IMR-90 (cell line): ENCODE measurements at regions not wholly inside any gene's neighbourhood (a gene's known extent, or its start where the extent isn't known, plus 50 kb on each side); places are given as distances from the start of the nearest gene placed in this dataset.
A peak's percentile ranks its signal among the peaks of the same experiment; 100 is the strongest.

Experiments
- ATAC-seq: fragments of 200-7000 bp; cut with Tn5 transposase; 2 replicates; pipeline ENCODE4 v1.9.1; 2020; ENCODE audit warnings: low read depth, mild to moderate bottlenecking, moderate library complexity
- BruUV-seq: library from RNA; stranded (reverse); fragments of 400-500 nt; replicated peaks from 2 replicates; lab custom pipeline; 2021; lab: Mats Ljungman, UMichigan
- CTCF ChIA-PET: fragments of 300-600 bp; formaldehyde crosslinking; extraction: SDS; loops from one replicate; lab custom pipeline; 2021; ENCODE audit warnings: antibody characterized with exemption; lab: Yijun Ruan, JAX
- POLR2A ChIA-PET: fragments of 300-600 bp; sonication (Branson Sonifier 250); formaldehyde crosslinking; loops from one replicate; lab custom pipeline; 2022; ENCODE audit warnings: antibody characterized with exemption; ENCODE audit not compliant: unreplicated experiment; lab: Charles Lee
- DNase-seq: peaks from one replicate; pipeline ENCODE4 v3.0.0; 2013
- H2AFZ ChIP-seq: replicated peaks from 2 replicates; pipeline ENCODE3; 2013; ENCODE audit warnings: low read length, mild to moderate bottlenecking; ENCODE audit not compliant: poor library complexity
- H2AK5ac ChIP-seq: 2 replicates; pipeline ENCODE4 v1.6.1; 2013; ENCODE audit warnings: low read depth, low read length, inconsistent platforms
- H2AK9ac ChIP-seq: replicated peaks from 2 replicates; pipeline ENCODE3; 2013; ENCODE audit warnings: mild to moderate bottlenecking, low read depth, low read length, moderate library complexity; ENCODE audit not compliant: poor library complexity
- H2BK120ac ChIP-seq: 2 replicates; pipeline ENCODE4 v1.6.1; 2013; ENCODE audit warnings: low read depth, low read length, inconsistent platforms
- H2BK15ac ChIP-seq: 3 replicates; pipeline ENCODE4 v1.6.1; 2013; ENCODE audit warnings: low read depth, low read length, inconsistent platforms
- H2BK20ac ChIP-seq: 2 replicates; pipeline ENCODE4 v1.6.1; 2013; ENCODE audit warnings: low read depth, mild to moderate bottlenecking, inconsistent platforms, low read length, moderate library complexity
- H2BK5ac ChIP-seq: 2 replicates; pipeline ENCODE4 v1.6.1; 2013; ENCODE audit warnings: mild to moderate bottlenecking, low read depth, low read length, inconsistent platforms; ENCODE audit not compliant: poor library complexity, severe bottlenecking
- H3K14ac ChIP-seq: replicated peaks from 2 replicates; pipeline ENCODE4 v1.6.1; 2013; ENCODE audit warnings: low read depth, low read length, inconsistent platforms
- H3K18ac ChIP-seq: 2 replicates; pipeline ENCODE4 v1.6.1; 2013; ENCODE audit warnings: low read depth, low read length, control low read depth
- H3K23ac ChIP-seq: 2 replicates; pipeline ENCODE4 v1.6.1; 2013; ENCODE audit warnings: low read depth, low read length, inconsistent platforms
- H3K27ac ChIP-seq: 2 replicates; pipeline ENCODE4 v1.5.1; 2013; ENCODE audit warnings: mild to moderate bottlenecking, control low read depth, low read length; ENCODE audit not compliant: insufficient read depth
- H3K27me3 ChIP-seq: 2 replicates; pipeline ENCODE4 v1.6.1; 2013; ENCODE audit warnings: low read length; ENCODE audit not compliant: control insufficient read depth, insufficient read depth
- H3K36me3 ChIP-seq: 2 replicates; pipeline ENCODE4 v1.6.1; 2013; ENCODE audit warnings: low read length, mixed read lengths; ENCODE audit not compliant: control insufficient read depth, insufficient read depth
- H3K4ac ChIP-seq: 2 replicates; pipeline ENCODE4 v1.6.1; 2013; ENCODE audit warnings: low read depth, low read length, inconsistent platforms
- H3K4me1 ChIP-seq: 2 replicates; pipeline ENCODE4 v1.6.1; 2013; ENCODE audit warnings: low read length, mixed read lengths; ENCODE audit not compliant: control insufficient read depth, insufficient read depth
- H3K4me2 ChIP-seq: 2 replicates; pipeline ENCODE4 v1.6.1; 2013; ENCODE audit warnings: low read depth, mild to moderate bottlenecking, control low read depth, low read length, moderate library complexity
- H3K4me3 ChIP-seq: 2 replicates; pipeline ENCODE4 v1.5.1; 2013; ENCODE audit warnings: low read depth, mild to moderate bottlenecking, control low read depth, low read length, moderate library complexity; ENCODE audit not compliant: insufficient read depth
- H3K56ac ChIP-seq: 2 replicates; pipeline ENCODE4 v1.6.1; 2013; ENCODE audit warnings: low read length, inconsistent platforms; ENCODE audit not compliant: insufficient read depth; ENCODE audit errors: extremely low read depth
- H3K79me1 ChIP-seq, 2 experiments: 2 replicates each; pipeline ENCODE4 v1.6.1; 2013; ENCODE audit warnings: low read length in 2 of 2, inconsistent platforms in 1 of 2, low read depth in 1 of 2
- H3K9ac ChIP-seq: 2 replicates; pipeline ENCODE4 v1.6.1; 2013; ENCODE audit warnings: low read depth, low read length, control low read depth
- H3K9me1 ChIP-seq: 2 replicates; pipeline ENCODE4 v1.6.1; 2013; ENCODE audit warnings: low read length, inconsistent platforms; ENCODE audit not compliant: insufficient read depth
- H3K9me3 ChIP-seq: 2 replicates; pipeline ENCODE4 v1.6.1; 2013; ENCODE audit warnings: low read length; ENCODE audit not compliant: control insufficient read depth, insufficient read depth
- H4K20me1 ChIP-seq: 2 replicates; pipeline ENCODE4 v1.6.1; 2013; ENCODE audit warnings: low read length, inconsistent platforms; ENCODE audit not compliant: insufficient read depth
- H4K5ac ChIP-seq: 2 replicates; pipeline ENCODE4 v1.6.1; 2013; ENCODE audit warnings: mild to moderate bottlenecking, low read depth, low read length, control low read depth
- H4K8ac ChIP-seq, 2 experiments: 2 replicates each; pipeline ENCODE4 v1.6.1; 2013; ENCODE audit warnings: low read depth in 2 of 2, low read length in 2 of 2, control low read depth in 1 of 2, inconsistent platforms in 1 of 2
- H4K91ac ChIP-seq: 2 replicates; pipeline ENCODE4 v1.6.1; 2013; ENCODE audit warnings: low read depth, low read length, inconsistent platforms; ENCODE audit not compliant: insufficient read depth
- CEBPB ChIP-seq: IDR thresholded peaks from 2 replicates; pipeline ENCODE4 v1.6.1; 2012; ENCODE audit warnings: low read depth, low read length, improper control_type of control experiment
- CHD1 ChIP-seq: IDR thresholded peaks from 2 replicates; pipeline ENCODE4 v1.6.1; 2012; ENCODE audit warnings: low read depth, low read length, improper control_type of control experiment
- CTCF ChIP-seq: conservative IDR thresholded peaks from 2 replicates; pipeline ENCODE4 v1.5.1; 2012; ENCODE audit warnings: mild to moderate bottlenecking, low read depth, low read length, improper control_type of control experiment
- ELK1 ChIP-seq: fragments of 150-350 bp; IDR thresholded peaks from 2 replicates; pipeline ENCODE4 v1.6.1; 2016; ENCODE audit warnings: low read depth, mild to moderate bottlenecking, low read length, moderate library complexity, borderline replicate concordance
- FOS ChIP-seq: fragments of 150-350 bp; IDR thresholded peaks from 2 replicates; pipeline ENCODE4 v1.6.1; 2016; ENCODE audit warnings: low read depth, low read length
- MAFK ChIP-seq: IDR thresholded peaks from 2 replicates; pipeline ENCODE4 v1.6.1; 2012; ENCODE audit warnings: low read depth, low read length, improper control_type of control experiment
- MAZ ChIP-seq: IDR thresholded peaks from 2 replicates; pipeline ENCODE4 v1.6.1; 2012; ENCODE audit warnings: low read depth, mild to moderate bottlenecking, low read length, improper control_type of control experiment, moderate library complexity, borderline replicate concordance
- MXI1 ChIP-seq: IDR thresholded peaks from 2 replicates; pipeline ENCODE4 v1.6.1; 2012; ENCODE audit warnings: low read depth, mild to moderate bottlenecking, low read length, moderate library complexity, borderline replicate concordance
- NFE2L2 ChIP-seq: fragments of 150-350 bp; IDR thresholded peaks from 2 replicates; pipeline ENCODE4 v1.6.1; 2016; ENCODE audit warnings: low read depth, mild to moderate bottlenecking, low read length
- POLR2A ChIP-seq: IDR thresholded peaks from 2 replicates; pipeline ENCODE4 v1.6.1; 2012; ENCODE audit warnings: mild to moderate bottlenecking, low read depth, low read length
- RCOR1 ChIP-seq: IDR thresholded peaks from 2 replicates; pipeline ENCODE4 v1.6.1; 2012; ENCODE audit warnings: mild to moderate bottlenecking, low read length, improper control_type of control experiment; ENCODE audit not compliant: insufficient replicate concordance
- RFX5 ChIP-seq: IDR thresholded peaks from 2 replicates; pipeline ENCODE4 v1.8.0; 2012; ENCODE audit warnings: low read depth, mild to moderate bottlenecking, low read length, moderate library complexity
- SMC3 ChIP-seq: fragments of 150-350 bp; IDR thresholded peaks from 2 replicates; pipeline ENCODE4 v1.6.1; 2016; ENCODE audit warnings: low read depth, mild to moderate bottlenecking, antibody characterized with exemption, low read length, moderate library complexity
- USF2 ChIP-seq: fragments of 150-350 bp; IDR thresholded peaks from 2 replicates; pipeline ENCODE4 v1.6.1; 2017; ENCODE audit warnings: mild to moderate bottlenecking, antibody characterized with exemption, low read length, low read depth
- WGBS, 2 experiments: methylation state at CpG; one replicate each; pipeline versions ENCODE4 v1.1.5 to v1.1.7; 2013; ENCODE audit warnings: missing lambda C conversion rate in 2 of 2; ENCODE audit not compliant: insufficient read length in 1 of 2; ENCODE audit errors: extremely low coverage in 2 of 2; 5-methylcytosine and 5-hydroxymethylcytosine counted together
- dilution Hi-C: fragments of 300-500 bp; cut with HindIII; formaldehyde crosslinking; loops from one replicate; pipeline ENCODE4 v1.14.3; 2018; ENCODE audit warnings: low sequenced_read_pairs; ENCODE audit not compliant: unreplicated experiment
- in situ Hi-C: fragments of 300-500 bp; cut with MboI; formaldehyde crosslinking; loops from 3 replicates; pipeline ENCODE4 v1.14.3; 2019; ENCODE audit warnings: low sequenced_read_pairs, inconsistent platforms, mixed read lengths
- intact Hi-C: fragments of 100-400 bp; cut with micrococcal nuclease; formaldehyde crosslinking; loops from 2 replicates; pipeline ENCODE4 v1.10.0; 2022

- H3K14ac ChIP-seq: no peak overlapping the region
- H3K79me1 ChIP-seq: no peaks in the 10 kb centered on the region
- no peak overlapping the region for H2BK20ac ChIP-seq
- intact Hi-C loops (no loop called here), dilution Hi-C loops (no loop called here), in situ Hi-C loops (no loop called here)
- ATAC-seq: no peak
- H3K4me3 ChIP-seq: no peak overlapping the region
- H3K9ac ChIP-seq: no peak overlapping the region
- no peak for TF ChIP-seq POLR2A
- TF ChIP-seq ELK1: no peak
- TF ChIP-seq USF2: no peak
- no peak for TF ChIP-seq MAFK
- TF ChIP-seq CHD1: no peak
- no peak for TF ChIP-seq CTCF
- no peak for TF ChIP-seq RFX5
- no peak for TF ChIP-seq CEBPB
- no peak for TF ChIP-seq MXI1
- no peak for TF ChIP-seq NFE2L2
- no peak for TF ChIP-seq FOS
- no peak for TF ChIP-seq RCOR1
- no peak for TF ChIP-seq SMC3
- no peak for TF ChIP-seq MAZ
- no CpG with 5 or more reads among the region's 5 CpGs for WGBS, 2 experiments
- no peaks in the 10 kb centered on the region for H3K36me3 ChIP-seq
- H4K91ac ChIP-seq: no peak overlapping the region
- H4K8ac ChIP-seq: 0 out of 4 replicates have a peak overlapping the region, but pooled peaks of 1 of the 2 experiments have one; percentile 38
- H3K9me1 ChIP-seq: 0 out of 2 replicates have a peak, but pooled peaks cover 1% of the 10 kb centered on the region
- no peak overlapping the region for H2AFZ ChIP-seq
- no peaks in the 10 kb centered on the region for H3K9me3 ChIP-seq
- peak overlapping the region; percentile 17; the same call in 1 of the 2 replicates for H2BK120ac ChIP-seq
- no peaks in the 10 kb centered on the region for H4K20me1 ChIP-seq
- H3K4ac ChIP-seq: no peak overlapping the region
- H2AK5ac ChIP-seq: no peak overlapping the region
- no peak overlapping the region for H2BK5ac ChIP-seq
- CTCF ChIA-PET: interaction anchor here (0.6 to 0.9 kb wide), 2 partner anchors 14 to 16 kb away, joined by 3 read pairs; no protein-coding TSS in a partner anchor
- no peaks in the 10 kb centered on the region for H3K4me1 ChIP-seq
- no peak overlapping the region for H3K23ac ChIP-seq
- H3K27ac ChIP-seq: no peak overlapping the region
- POLR2A ChIA-PET: no interaction called here
- H2AK9ac ChIP-seq: no peak overlapping the region
- no TSS peak for BruUV-seq
- H3K4me2 ChIP-seq: no peak overlapping the region
- no peaks in the 10 kb centered on the region for H3K27me3 ChIP-seq
- no peak overlapping the region for H2BK15ac ChIP-seq
- peak; percentile 29 for DNase-seq
- H3K56ac ChIP-seq: no peak overlapping the region
- no peak overlapping the region for H3K18ac ChIP-seq
- H4K5ac ChIP-seq: no peak overlapping the region
Measured at GRCh38 chr9:78835928-78836450, 539.1 kb downstream of the PSAT1 start.
